ENCODE measurements at regions not wholly inside any gene's neighbourhood (a gene's known extent, or its start where the extent isn't known, plus 50 kb on each side); places are given as distances from the start of the nearest gene placed in this dataset.

- TF ChIP-seq CTCF (IDR thresholded peaks at IDR 0.05) (no peak), POLR2A (IDR thresholded peaks at IDR 0.05) (no peak)
Observed at GRCh38 chr7:22039670-22040069, 94.0 kb upstream of the CDCA7L start.

Measured in breast epithelium (tissue), 3 donors.